H1 (cell line): ENCODE measurements at regions not wholly inside any gene's neighbourhood (a gene's known extent, or its start where the extent isn't known, plus 50 kb on each side); places are given as distances from the start of the nearest gene placed in this dataset.

Experiments
- CTCF ChIA-PET: fragments of 300-600 bp; sonication (Branson Sonifier 250); formaldehyde crosslinking; loops from one replicate; lab custom pipeline; 2021; ENCODE audit not compliant: partially characterized antibody; lab: Charles Lee
- POLR2A ChIA-PET: fragments of 300-600 bp; sonication (Branson Sonifier 250); formaldehyde crosslinking; loops from one replicate; lab custom pipeline; 2021; ENCODE audit warnings: inconsistent platforms; ENCODE audit not compliant: partially characterized antibody; lab: Charles Lee
- DNase-seq, 2 experiments: peaks; one replicate each; pipeline versions ENCODE4 v3.0.0 to v3.0.0-alpha.2; 2010 to 2022; ENCODE audit warnings: low spot score in 2 of 2, low read depth in 1 of 2, mixed read lengths in 1 of 2
- FAIRE-seq: peaks from 2 replicates; lab custom pipeline; 2011; peaks lifted over from hg19 to GRCh38; lab: Jason Lieb, UNC
- H2AFZ ChIP-seq: 2 replicates; pipeline ENCODE4 v1.8.1; 2012; ENCODE audit warnings: low read length, inconsistent platforms
- H2AK5ac ChIP-seq: 2 replicates; pipeline ENCODE4 v1.6.1; 2013; ENCODE audit warnings: low read depth, low read length
- H2BK120ac ChIP-seq: replicated peaks from 2 replicates; pipeline ENCODE3; 2013; ENCODE audit warnings: low read depth, low read length, inconsistent platforms
- H2BK12ac ChIP-seq: 2 replicates; pipeline ENCODE4 v1.6.1; 2013; ENCODE audit warnings: low read depth, low read length
- H2BK15ac ChIP-seq: 2 replicates; pipeline ENCODE4 v1.6.1; 2013; ENCODE audit warnings: low read length
- H2BK20ac ChIP-seq: 2 replicates; pipeline ENCODE4 v1.6.1; 2013; ENCODE audit warnings: low read length
- H2BK5ac ChIP-seq: 2 replicates; pipeline ENCODE4 v1.6.1; 2013; ENCODE audit warnings: low read depth, low read length
- H3K14ac ChIP-seq: 2 replicates; pipeline ENCODE4 v1.6.1; 2013; ENCODE audit warnings: inconsistent platforms; ENCODE audit not compliant: insufficient read length
- H3K18ac ChIP-seq: 2 replicates; pipeline ENCODE4 v1.6.1; 2013; ENCODE audit warnings: low read length; ENCODE audit errors: extremely low read depth
- H3K23ac ChIP-seq: 2 replicates; pipeline ENCODE4 v1.6.1; 2013; ENCODE audit warnings: inconsistent platforms; ENCODE audit not compliant: insufficient read length
- H3K23me2 ChIP-seq: 2 replicates; pipeline ENCODE4 v1.6.1; 2013; ENCODE audit warnings: low read depth, low read length
- H3K27ac ChIP-seq: 2 replicates; pipeline ENCODE4 v1.6.1; 2011; ENCODE audit warnings: low read depth, low read length, inconsistent platforms
- H3K27me3 ChIP-seq, 4 experiments: replicated peaks in 1 of 4; 1 replicate in 1 of 4; 2 replicates in 3 of 4; pipeline versions ENCODE4 v1.6.1 to v1.8.1; 2011 to 2013; ENCODE audit warnings: low read length in 3 of 4, mild to moderate bottlenecking in 3 of 4, inconsistent platforms in 2 of 4, mixed read lengths in 2 of 4, moderate library complexity in 1 of 4; ENCODE audit not compliant: control insufficient read depth in 3 of 4, insufficient read depth in 3 of 4; ENCODE audit errors: extremely low read depth in 1 of 4
- H3K36me3 ChIP-seq, 4 experiments: 2 replicates each; pipeline versions ENCODE4 v1.6.1 to v1.8.1; 2011 to 2013; ENCODE audit warnings: mild to moderate bottlenecking in 4 of 4, low read length in 3 of 4, moderate library complexity in 2 of 4, control low read depth in 1 of 4, inconsistent platforms in 1 of 4; ENCODE audit not compliant: insufficient read depth in 4 of 4, control insufficient read depth in 2 of 4
- H3K4ac ChIP-seq: replicated peaks from 2 replicates; pipeline ENCODE3; 2013; ENCODE audit warnings: low read length, low read depth, mixed read lengths, inconsistent platforms; ENCODE audit not compliant: insufficient read length
- H3K4me1 ChIP-seq, 4 experiments: replicated peaks in 1 of 4; 1 replicate in 1 of 4; 2 replicates in 3 of 4; pipeline versions ENCODE4 v1.6.1 to v1.8.1; 2011 to 2013; ENCODE audit warnings: low read length in 3 of 4, inconsistent platforms in 2 of 4, mixed read lengths in 1 of 4; ENCODE audit not compliant: insufficient read depth in 4 of 4, control insufficient read depth in 3 of 4
- H3K4me2 ChIP-seq, 2 experiments: 2 replicates each; pipeline versions ENCODE4 v1.6.1 to v1.8.1; 2011 to 2013; ENCODE audit warnings: low read depth in 2 of 2, low read length in 2 of 2, control low read depth in 1 of 2, inconsistent platforms in 1 of 2, mild to moderate bottlenecking in 1 of 2; ENCODE audit not compliant: insufficient read depth in 1 of 2
- H3K4me3 ChIP-seq, 4 experiments: fragments of 200-600, 300-600 bp in 1 of 4; sonication (generic), shearing (Covaris generic), sonication (Bioruptor Twin) in 1 of 4; 2 replicates each; pipeline versions ENCODE4 v1.5.1 to v1.8.1; 2011 to 2016; ENCODE audit warnings: low read length in 4 of 4, low read depth in 3 of 4, control low read depth in 2 of 4, inconsistent platforms in 2 of 4, mild to moderate bottlenecking in 2 of 4, mixed read lengths in 1 of 4, moderate library complexity in 1 of 4; ENCODE audit not compliant: insufficient read depth in 2 of 4; ENCODE audit errors: extremely low read depth in 1 of 4
- H3K56ac ChIP-seq: replicated peaks from 2 replicates; pipeline ENCODE3; 2013; ENCODE audit warnings: low read depth, mild to moderate bottlenecking, mixed read lengths, low read length, inconsistent platforms; ENCODE audit not compliant: insufficient read length
- H3K79me1 ChIP-seq: 2 replicates; pipeline ENCODE4 v1.6.1; 2013; ENCODE audit warnings: low read depth, low read length, control low read depth
- H3K79me2 ChIP-seq, 2 experiments: 2 replicates each; pipeline versions ENCODE4 v1.6.1 to v1.8.1; 2012 to 2013; ENCODE audit warnings: low read length in 2 of 2, mild to moderate bottlenecking in 2 of 2, inconsistent platforms in 1 of 2; ENCODE audit not compliant: insufficient read depth in 2 of 2, control insufficient read depth in 1 of 2
- H3K9ac ChIP-seq, 4 experiments: replicated peaks in 1 of 4; 1 replicate in 1 of 4; 2 replicates in 3 of 4; pipeline versions ENCODE4 v1.6.1 to v1.8.1; 2011 to 2013; ENCODE audit warnings: low read depth in 3 of 4, low read length in 3 of 4, control low read depth in 2 of 4, mild to moderate bottlenecking in 2 of 4, moderate library complexity in 2 of 4, inconsistent platforms in 1 of 4; ENCODE audit errors: extremely low read depth in 1 of 4
- H3K9me3 ChIP-seq, 2 experiments: 2 replicates each; pipeline versions ENCODE4 v1.6.1 to v1.8.1; 2012 to 2013; ENCODE audit warnings: mild to moderate bottlenecking in 2 of 2, moderate library complexity in 2 of 2, control low read depth in 1 of 2, inconsistent platforms in 1 of 2, low read depth in 1 of 2, low read length in 1 of 2, mixed read lengths in 1 of 2; ENCODE audit not compliant: insufficient read depth in 2 of 2
- H4K20me1 ChIP-seq, 2 experiments: replicated peaks in 1 of 2; 2 replicates each; pipeline versions ENCODE3 to v1.8.1; 2011 to 2013; ENCODE audit warnings: inconsistent platforms in 2 of 2, low read length in 2 of 2, mild to moderate bottlenecking in 1 of 2; ENCODE audit not compliant: insufficient read depth in 2 of 2, control insufficient read depth in 1 of 2
- H4K5ac ChIP-seq: 2 replicates; pipeline ENCODE4 v1.6.1; 2013; ENCODE audit warnings: low read length, low read depth, mixed read lengths, inconsistent platforms; ENCODE audit not compliant: insufficient read length
- H4K8ac ChIP-seq: 2 replicates; pipeline ENCODE4 v1.8.0; 2013; ENCODE audit warnings: mild to moderate bottlenecking, moderate library complexity, low read length, inconsistent platforms; ENCODE audit not compliant: insufficient read depth; ENCODE audit errors: extremely low read depth
- H4K91ac ChIP-seq: replicated peaks from 2 replicates; pipeline ENCODE3; 2013; ENCODE audit warnings: low read length, mixed read lengths, inconsistent platforms; ENCODE audit not compliant: insufficient read length
- GTF2F1 ChIP-seq: IDR thresholded peaks from 2 replicates; pipeline ENCODE4 v1.6.1; 2012; ENCODE audit warnings: low read depth, low read length, improper control_type of control experiment, borderline replicate concordance
- MAFK ChIP-seq: IDR thresholded peaks from 2 replicates; pipeline ENCODE4 v1.6.1; 2012; ENCODE audit warnings: low read depth, mild to moderate bottlenecking, improper control_type of control experiment, low read length
- POLR2A ChIP-seq, 2 experiments: IDR thresholded peaks; 1 replicate in 1 of 2; 2 replicates in 1 of 2; pipeline ENCODE4 v1.6.1; 2011; ENCODE audit warnings: low read depth in 2 of 2, low read length in 2 of 2, mild to moderate bottlenecking in 2 of 2; ENCODE audit errors: control extremely low read depth in 1 of 2
- TAF7 ChIP-seq: optimal IDR thresholded peaks from 2 replicates; pipeline ENCODE3; 2011; ENCODE audit warnings: low read depth, mild to moderate bottlenecking, inconsistent platforms, low read length, moderate library complexity, borderline replicate concordance
- WGBS, 2 experiments: shearing (Covaris generic) in 1 of 2; methylation state at CpG; one replicate each; pipeline versions ENCODE4 v1.1.6 to v1.1.7; 2013 to 2015; ENCODE audit warnings: low lambda C conversion rate in 2 of 2, mixed read lengths in 2 of 2, inconsistent platforms in 1 of 2, low coverage in 1 of 2, missing lambda C conversion rate in 1 of 2; ENCODE audit not compliant: insufficient replicate concordance in 2 of 2, insufficient coverage in 1 of 2, insufficient read length in 1 of 2; ENCODE audit errors: extremely low coverage in 1 of 2, missing lambda C conversion rate in 1 of 2; 5-methylcytosine and 5-hydroxymethylcytosine counted together

GRCh38 chr16:9570521-9570920 is 479.1 kb downstream of the HAPSTR1 start:
- Histone ChIP-seq H4K91ac (no peak overlapping the region), H2AK5ac (no peak overlapping the region), H3K9me3 (no peaks in the 10 kb centered on the region), H4K5ac (no peak overlapping the region), H4K20me1 (no peaks in the 10 kb centered on the region), H2BK20ac (no peak overlapping the region), H3K14ac (no peak overlapping the region), H3K4me3 (no peak overlapping the region), H3K79me2 (no peaks in the 10 kb centered on the region), H3K36me3 (no peaks in the 10 kb centered on the region), H3K79me1 (no peaks in the 10 kb centered on the region), H3K18ac (no peak overlapping the region), H2BK15ac (no peak overlapping the region), H3K4me2 (no peak overlapping the region), H3K4ac (no peak overlapping the region), H2BK120ac (no peak overlapping the region), H2AFZ (no peak overlapping the region), H3K56ac (no peak overlapping the region), H2BK12ac (no peak overlapping the region), H2BK5ac (no peak overlapping the region), H3K23me2 (no peaks in the 10 kb centered on the region), H3K9ac (no peak overlapping the region), H4K8ac (no peak overlapping the region), H3K4me1 (no peaks in the 10 kb centered on the region; a peak in 1 of 7 replicates), H3K23ac (no peak overlapping the region), H3K27ac (no peak overlapping the region), H3K27me3 (no peaks in the 10 kb centered on the region)
- DNase-seq (no peak), FAIRE-seq (no peak)
- 72% methylated on average over 3 of the region's 3 CpGs; no CpG with 5 or more reads in 1 of the 2 experiments for WGBS, 2 experiments
- POLR2A ChIA-PET: no interaction called here
- CTCF ChIA-PET: interaction anchor here (1.3 kb wide), 1 partner anchor 8 kb away, joined by 3 read pairs; no protein-coding TSS in a partner anchor
- TF ChIP-seq MAFK (no peak), TAF7 (no peak), GTF2F1 (no peak), POLR2A (IDR thresholded peaks at IDR 0.05; ENCODE audit: control extremely low read depth in 1 of 2, low read depth in 2 of 2, low read length in 2 of 2) (no peak)
